NCI-H345 treated with DMSO at 0.1 percent for 48 hours (cell line): ENCODE measurements at regions not wholly inside any gene's neighbourhood (a gene's known extent, or its start where the extent isn't known, plus 50 kb on each side); places are given as distances from the start of the nearest gene placed in this dataset.
"Not testable (repeated sequence)": the region's sequence is repeated elsewhere in the genome, so short reads cannot be mapped to it uniquely, and the experiment has no call there.

Experiments
- DNase-seq: peaks from one replicate; lab custom pipeline; 2025; ENCODE audit not compliant: unreplicated experiment; lab: John Stamatoyannopoulos, UW

- DNase-seq = not testable (repeated sequence)
Measured at GRCh38 chrX:144188489-144188888, 304.6 kb downstream of the UBE2NL start.

- DNase-seq = not testable (repeated sequence)
Measured at GRCh38 chrX:144197057-144197456, 313.2 kb downstream of the UBE2NL start.

- not testable (repeated sequence) for DNase-seq
Measured at GRCh38 chrX:144202726-144203125, 318.9 kb downstream of the UBE2NL start.

- not testable (repeated sequence) for DNase-seq
Measured at GRCh38 chrX:144208360-144209024, 324.6 kb downstream of the UBE2NL start.

- DNase-seq = no peak
Measured at GRCh38 chrX:144214651-144215050, 330.8 kb downstream of the UBE2NL start.

- no peak for DNase-seq
Measured at GRCh38 chrX:144219035-144219434, 335.2 kb downstream of the UBE2NL start.

GRCh38 chrX:144231116-144231785, 347.4 kb downstream of the UBE2NL start:
- DNase-seq = not testable (repeated sequence)

GRCh38 chrX:144253356-144253755, 369.5 kb downstream of the UBE2NL start:
- no peak for DNase-seq

GRCh38 chrX:144259054-144259453, 375.2 kb downstream of the UBE2NL start:
- no peak for DNase-seq

- DNase-seq = no peak
Measured at GRCh38 chrX:144265641-144266040, 381.8 kb downstream of the UBE2NL start.

- DNase-seq = peak; percentile 6
Measured at GRCh38 chrX:144275367-144275766, 391.5 kb downstream of the UBE2NL start.

- no peak for DNase-seq
Measured at GRCh38 chrX:144275843-144276242, 392.0 kb downstream of the UBE2NL start.

GRCh38 chrX:144293229-144293628, 409.4 kb downstream of the UBE2NL start:
- DNase-seq = no peak

- no peak for DNase-seq
Measured at GRCh38 chrX:144295921-144296320, 412.1 kb downstream of the UBE2NL start.

- DNase-seq = no peak
Measured at GRCh38 chrX:144297221-144297620, 413.4 kb downstream of the UBE2NL start.

GRCh38 chrX:144327495-144327894, 443.6 kb downstream of the UBE2NL start:
- no peak for DNase-seq

GRCh38 chrX:144333429-144333828, 449.6 kb downstream of the UBE2NL start:
- no peak for DNase-seq

GRCh38 chrX:144334577-144334976, 450.7 kb downstream of the UBE2NL start:
- DNase-seq = no peak

- DNase-seq = no peak
Measured at GRCh38 chrX:144335402-144335801, 451.5 kb downstream of the UBE2NL start.

GRCh38 chrX:144379156-144379555, 495.3 kb downstream of the UBE2NL start:
- no peak for DNase-seq

GRCh38 chrX:144388738-144389137, 504.9 kb downstream of the UBE2NL start:
- DNase-seq = no peak
